CD4-positive, alpha-beta T cell treated with Interleukin-10 for 1 hour (primary cell): ENCODE measurements at regions not wholly inside any gene's neighbourhood (a gene's known extent, or its start where the extent isn't known, plus 50 kb on each side); places are given as distances from the start of the nearest gene placed in this dataset.

Source experiments
- DNase-seq: peaks from one replicate; pipeline ENCODE4 v3.0.0-alpha.2; 2020

GRCh38 chr20:17810847-17811627 is 111.3 kb downstream of the BANF2 start:
- DNase-seq, result no peak

DNA sequence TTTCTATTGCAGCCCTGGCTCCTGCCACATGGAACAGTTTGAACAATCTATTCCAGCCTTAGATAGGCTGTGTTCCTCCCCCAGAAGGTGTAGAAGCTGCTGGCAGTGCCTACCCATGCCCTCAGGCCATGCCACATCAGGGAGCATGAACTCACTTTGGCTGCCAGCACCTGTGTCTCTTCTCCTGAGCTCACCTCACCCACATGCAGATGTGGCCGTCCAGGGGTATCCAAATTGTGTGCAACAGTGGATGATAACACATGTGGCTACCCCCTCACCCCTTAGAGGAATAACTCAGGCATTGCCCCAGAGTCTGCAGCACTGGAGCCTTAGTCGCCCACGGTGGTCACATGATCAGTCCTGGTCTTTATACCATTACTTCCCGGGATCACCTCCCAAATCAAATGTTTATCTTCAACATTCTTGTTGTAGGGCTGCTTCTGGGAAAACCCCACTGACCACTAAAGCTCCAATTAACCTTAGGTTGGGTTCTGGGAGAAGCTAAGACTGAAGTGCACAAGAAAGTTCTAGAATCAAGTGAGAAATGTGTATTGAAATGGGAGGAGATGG is 110.4 kb downstream of the BANF2 start:
- DNase-seq, result no peak

DNA sequence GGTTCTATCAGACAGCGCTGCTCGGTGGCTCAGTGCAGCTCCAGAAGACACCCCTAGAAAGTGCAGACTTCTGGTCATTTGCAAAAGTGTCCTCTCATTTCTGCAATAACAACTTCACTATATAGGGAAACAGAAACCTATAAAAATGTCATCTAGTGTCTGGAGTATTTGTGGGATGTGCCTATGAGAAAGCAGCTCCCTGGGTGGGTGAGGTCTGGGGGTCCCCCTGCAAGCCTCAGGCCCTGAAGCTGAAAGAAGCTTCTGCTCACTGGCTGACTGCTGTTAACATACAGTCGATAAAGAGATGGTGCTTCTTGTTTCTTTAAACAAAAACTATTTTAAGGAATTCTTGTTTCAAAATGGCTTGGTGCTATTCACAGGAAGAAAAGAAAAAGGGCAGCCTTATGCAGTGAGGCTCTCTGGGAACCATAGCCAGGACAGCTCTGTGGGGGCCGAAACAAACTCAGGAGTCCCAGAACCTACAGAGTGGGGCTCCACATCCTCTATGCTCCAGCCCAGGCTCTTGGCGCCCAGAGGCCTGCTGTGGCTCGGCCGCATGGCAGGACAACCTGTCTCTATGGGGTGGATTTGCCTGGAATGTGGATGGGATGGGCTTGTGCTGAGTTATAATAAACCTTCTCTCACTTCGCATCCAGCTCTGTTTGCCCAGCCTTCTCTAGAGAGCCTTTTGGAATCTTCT is 109.7 kb downstream of the BANF2 start:
- DNase-seq, result no peak

DNA sequence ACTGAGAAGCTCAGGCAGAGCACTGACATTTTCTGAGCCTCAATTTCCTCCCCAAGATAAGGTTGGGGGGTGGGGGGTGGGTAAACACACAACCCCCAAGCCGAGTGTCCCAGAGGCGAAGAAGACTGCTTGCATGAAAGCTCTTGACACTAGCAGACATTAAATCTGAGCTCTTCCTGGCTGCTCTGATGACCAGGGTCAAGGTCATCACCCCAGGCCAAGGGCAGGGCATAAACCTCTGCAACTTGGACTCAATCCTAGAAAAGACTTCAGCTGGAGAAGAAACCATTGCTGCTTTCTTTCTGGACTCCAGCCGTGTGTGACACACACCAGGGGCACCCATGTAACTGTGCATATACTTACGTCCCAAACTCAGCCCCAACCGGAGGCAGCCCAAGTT is 109.0 kb downstream of the BANF2 start:
- DNase-seq, result no peak

DNA sequence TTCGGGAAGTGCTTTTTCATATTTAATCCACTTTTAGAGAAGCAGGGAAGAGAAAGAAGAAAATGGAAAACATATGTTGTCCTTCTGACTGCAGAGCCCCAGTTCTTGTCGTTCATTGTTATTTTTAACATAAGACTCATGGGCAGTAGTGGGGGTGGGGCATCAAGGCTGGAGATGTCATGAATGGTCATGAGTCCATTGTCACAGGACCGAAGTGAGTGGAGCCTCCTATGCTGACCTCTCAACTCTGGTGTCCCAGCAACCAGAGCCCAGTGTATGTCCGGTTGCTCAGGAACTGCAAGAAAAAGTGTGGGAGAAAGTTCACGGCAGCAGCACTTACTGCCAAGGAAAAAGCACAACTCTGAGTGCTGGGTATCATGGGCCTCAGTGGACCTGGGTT is 108.6 kb downstream of the BANF2 start:
- DNase-seq, result no peak

- DNase-seq, result no peak
Observed at GRCh38 chr20:17807651-17808050, 107.9 kb downstream of the BANF2 start.

GRCh38 chr20:17806739-17807441 is 107.1 kb downstream of the BANF2 start:
- DNase-seq, result no peak

- no peak for DNase-seq
Observed at GRCh38 chr20:17806107-17806506, 106.3 kb downstream of the BANF2 start.

DNA sequence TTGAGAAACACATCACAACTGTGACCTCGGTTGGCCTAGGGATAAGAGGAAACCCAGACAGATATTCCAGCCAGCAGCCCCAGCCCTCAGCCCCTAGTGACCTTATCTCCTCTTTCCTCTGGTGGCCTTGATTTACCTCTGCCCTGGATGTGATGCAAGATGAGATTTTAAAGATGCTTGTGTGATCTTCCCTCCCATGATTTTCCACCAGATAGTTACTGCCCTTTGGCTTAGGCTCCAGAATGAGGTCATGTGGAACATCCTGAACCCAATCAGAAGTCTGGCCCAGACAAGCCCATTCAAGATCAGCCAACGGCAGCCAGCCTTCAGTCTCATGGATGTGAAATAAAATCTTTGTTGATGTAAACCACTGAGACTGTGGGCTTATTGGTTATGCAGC is 104.0 kb downstream of the BANF2 start:
- DNase-seq, result no peak

DNA sequence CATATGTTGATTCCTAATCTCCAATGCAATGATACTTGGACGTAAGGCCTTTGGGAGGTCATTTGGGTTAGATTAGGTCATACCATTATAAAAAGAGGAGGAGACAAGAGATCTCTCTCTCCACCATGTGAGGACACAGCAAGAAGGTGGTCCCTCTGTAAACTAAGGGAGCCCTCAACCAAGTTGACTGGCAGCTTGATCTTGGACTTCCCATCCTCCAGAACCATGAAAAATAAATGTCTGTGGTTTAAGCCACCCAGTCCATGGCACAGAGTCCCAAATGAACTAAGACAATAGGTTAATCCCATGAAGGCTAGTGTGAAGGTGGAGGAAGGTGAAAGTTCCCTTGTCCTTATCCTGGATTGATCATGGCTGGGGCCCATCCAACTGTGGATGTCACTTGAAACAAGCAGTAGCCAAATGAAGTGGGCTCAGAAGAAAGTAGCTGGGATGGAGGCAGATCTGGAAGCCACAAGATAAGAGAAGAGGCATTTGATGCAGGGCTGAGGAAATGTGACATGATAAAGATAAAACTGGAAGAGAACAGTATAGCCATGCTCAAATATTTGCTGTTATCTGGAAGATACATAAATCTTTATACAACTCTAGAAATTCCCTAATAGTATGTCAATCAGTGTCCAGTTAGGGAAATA is 99.9 kb downstream of the BANF2 start:
- DNase-seq, result no peak

DNA sequence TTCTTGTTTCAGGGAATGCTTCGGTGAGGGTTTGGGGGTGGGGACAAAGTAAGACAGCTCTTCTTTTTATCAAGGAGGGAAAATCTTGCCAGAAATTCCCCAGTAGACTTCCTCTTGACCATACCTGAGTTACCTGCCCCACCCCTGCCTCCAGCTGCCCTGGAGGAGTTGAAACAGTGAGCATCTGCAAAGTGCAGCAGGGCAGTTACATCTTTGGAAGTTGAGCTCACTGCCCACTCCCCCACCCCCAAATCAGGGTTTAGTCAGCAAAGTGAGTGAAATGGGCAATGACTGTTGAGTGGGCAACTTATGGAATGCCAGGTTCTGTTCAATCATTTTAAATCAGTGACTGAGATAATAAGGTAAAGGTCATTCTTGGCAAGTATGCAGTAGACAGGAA is 98.8 kb downstream of the BANF2 start:
- no peak for DNase-seq

- no peak for DNase-seq
Observed at GRCh38 chr20:17797579-17797978, 97.8 kb downstream of the BANF2 start.

DNA sequence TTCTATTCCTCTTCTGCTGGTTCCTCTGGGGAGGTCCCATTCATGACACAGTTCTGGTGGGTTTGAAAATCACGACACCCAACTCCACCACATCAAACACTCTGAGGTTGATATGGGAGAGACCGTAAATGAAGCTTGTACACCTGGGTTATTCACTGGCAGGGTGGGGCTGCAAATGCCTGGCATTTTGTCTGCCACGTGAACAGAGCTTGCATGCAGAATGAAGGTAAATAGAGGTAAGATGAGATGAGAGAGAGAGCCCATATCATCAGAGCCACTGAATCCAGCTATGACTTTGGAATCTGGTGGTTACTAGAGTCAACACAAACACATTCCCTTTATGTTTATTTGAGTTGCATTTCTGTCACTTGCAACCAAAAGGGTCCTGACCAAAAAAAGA is 97.4 kb downstream of the BANF2 start:
- no peak for DNase-seq

DNA sequence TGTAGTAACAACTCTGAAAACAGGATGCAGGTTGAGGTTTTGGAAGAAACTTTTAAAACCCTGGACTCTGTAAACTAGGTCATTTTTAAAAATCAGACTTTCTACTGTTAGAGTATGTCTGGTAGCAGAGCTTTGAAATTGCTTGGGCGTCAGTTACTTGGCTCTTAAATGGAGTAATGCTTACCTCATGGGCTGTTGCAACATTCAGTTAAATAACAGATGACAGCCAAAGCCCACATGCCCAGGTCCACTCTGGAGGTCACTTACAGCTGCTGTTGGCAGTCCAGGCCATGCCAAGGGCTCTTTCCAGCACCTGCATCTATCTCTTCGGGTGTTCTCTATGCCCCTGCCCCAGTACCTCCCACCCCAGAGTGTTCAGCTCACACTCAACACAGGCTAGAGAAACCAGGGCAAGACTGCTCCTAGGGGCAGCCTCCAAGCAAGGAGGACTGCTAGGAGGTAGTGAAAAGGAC is 96.4 kb downstream of the BANF2 start:
- DNase-seq, result no peak

DNA sequence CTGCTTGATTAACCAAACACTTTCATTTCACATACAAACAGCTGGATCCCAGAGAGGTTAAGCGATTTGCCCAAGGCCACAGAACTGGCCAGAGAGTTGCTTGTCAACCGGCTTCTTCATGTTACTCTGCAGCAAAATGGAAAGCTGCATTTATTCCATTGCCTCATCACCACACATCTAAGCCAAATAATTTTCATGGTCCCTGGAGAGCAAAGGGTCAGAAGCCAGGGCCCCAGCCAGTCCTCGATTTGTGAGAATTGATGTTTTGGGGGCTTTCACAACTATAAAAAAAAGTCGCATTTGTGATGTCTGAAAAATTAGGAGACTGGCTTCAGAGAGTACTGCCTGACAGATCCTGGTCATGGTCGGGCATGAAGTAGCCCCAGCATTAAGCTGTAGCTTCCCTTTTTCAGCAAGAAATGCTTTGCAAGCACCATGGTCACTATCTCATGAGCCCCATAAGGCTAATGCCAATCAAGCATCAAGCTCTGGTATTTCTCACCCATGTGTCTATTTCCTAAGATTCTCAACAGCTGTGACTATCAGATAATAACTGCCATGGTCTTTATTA is 95.8 kb downstream of the BANF2 start:
- DNase-seq, result no peak

DNA sequence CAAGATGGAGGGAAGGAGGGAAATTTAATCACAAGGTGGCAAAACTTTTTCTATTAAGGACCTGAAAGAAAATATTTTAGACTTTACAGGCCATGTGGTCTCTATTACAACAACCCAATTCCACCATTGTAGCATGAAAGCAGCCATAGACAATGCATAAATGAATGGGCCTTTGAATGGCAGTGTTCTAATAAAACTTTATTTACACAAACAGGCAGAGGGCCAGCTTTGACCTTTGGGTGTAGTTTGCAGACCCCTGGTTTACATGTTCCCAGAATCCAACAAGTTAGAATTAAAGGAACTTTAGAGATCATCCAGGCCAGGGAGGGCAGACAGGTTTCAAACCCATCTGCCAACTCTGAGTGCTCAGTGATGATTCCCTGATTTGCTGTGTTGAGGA is 95.2 kb downstream of the BANF2 start:
- DNase-seq, result no peak

DNA sequence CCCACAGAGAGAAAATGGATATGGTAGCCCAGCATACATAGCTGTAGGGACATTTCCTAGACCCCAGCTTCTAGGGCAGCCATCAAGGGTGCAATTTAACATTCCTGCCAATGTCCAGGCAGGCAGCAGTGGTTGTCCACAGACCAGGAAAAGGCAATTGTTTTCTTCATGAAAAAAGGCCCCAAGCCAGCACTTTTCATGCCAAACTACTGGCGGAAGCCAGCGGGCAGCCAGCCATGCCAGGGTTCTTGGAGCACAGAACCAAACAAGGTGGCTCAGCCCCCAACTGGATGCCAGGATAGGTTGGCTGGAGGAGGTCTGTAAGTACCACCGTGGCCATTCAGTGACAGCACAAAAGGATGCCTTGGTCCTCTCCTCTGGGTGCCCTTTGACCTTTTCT is 94.6 kb downstream of the BANF2 start:
- DNase-seq, result no peak

DNA sequence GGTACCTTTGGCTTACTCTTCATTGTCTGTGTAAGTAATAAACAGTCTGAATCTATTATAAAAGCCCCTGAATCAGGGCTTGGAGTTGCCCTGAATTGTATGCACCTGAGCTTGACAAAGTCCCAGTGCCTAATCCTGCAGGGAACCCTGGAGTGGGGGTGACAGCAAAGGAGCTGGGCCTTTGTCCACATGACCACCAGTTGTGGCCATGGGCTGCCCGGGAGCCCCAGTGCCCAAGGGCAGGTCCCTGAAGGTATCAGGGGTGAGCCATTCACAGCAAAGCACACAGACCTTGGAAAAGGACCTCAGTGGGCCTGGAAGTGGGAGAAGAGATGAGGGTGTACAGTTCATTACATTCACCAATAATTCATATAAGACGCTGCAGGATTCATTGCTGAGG is 94.2 kb downstream of the BANF2 start:
- DNase-seq, result no peak

GRCh38 chr20:17790296-17790695 is 90.5 kb downstream of the BANF2 start:
- DNase-seq, result no peak

DNA sequence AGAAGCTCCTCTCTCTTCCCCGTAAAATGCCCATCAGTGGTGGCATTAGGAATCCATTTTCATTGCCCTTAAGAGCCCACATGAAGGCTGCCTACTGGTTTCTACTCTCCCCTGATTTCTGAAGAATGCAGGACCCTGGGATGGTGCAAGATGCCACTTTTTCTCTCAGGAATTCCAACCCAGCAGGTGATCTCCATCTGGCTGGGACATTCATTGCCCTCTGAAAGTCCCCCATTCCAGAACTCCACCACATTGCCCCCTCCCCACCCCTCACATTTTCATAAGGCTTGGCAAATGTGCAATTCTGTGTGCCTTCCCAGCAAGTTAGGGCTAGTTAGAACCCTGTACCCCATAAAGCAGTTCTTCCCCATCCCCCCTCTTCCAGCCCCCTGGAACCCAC is 88.0 kb downstream of the BANF2 start:
- DNase-seq, result no peak

DNA sequence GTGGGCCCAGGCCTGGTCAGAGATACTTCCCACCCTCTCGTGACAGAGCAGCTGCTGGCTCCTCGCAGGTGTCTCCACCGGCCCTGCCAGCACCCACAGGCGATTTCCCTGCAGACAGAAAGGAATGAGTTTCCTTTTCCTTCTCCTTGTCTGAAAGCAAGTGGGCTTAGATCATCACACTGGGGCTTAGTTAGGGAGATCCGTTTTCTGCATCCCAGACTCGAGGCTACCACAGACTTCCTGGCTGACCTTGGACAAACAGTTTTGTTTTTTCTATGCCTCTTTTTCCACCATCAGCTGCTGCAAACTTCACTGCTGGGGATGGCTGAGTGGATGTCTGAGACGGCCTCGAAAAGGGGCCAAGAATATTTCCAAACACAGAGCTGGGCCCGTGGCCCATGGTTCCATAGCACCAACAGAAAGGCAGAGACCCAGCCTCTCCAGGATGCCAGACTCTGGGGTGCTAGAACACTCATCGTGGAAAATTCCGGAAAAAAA is 86.5 kb downstream of the BANF2 start:
- DNase-seq, result no peak
